ENCODE measurements at regions not wholly inside any gene's neighbourhood (a gene's known extent, or its start where the extent isn't known, plus 50 kb on each side); places are given as distances from the start of the nearest gene placed in this dataset.

GRCh38 chr3:24680214-24680967, 185.7 kb upstream of the THRB start:
- TF ChIP-seq, protein P1, sequence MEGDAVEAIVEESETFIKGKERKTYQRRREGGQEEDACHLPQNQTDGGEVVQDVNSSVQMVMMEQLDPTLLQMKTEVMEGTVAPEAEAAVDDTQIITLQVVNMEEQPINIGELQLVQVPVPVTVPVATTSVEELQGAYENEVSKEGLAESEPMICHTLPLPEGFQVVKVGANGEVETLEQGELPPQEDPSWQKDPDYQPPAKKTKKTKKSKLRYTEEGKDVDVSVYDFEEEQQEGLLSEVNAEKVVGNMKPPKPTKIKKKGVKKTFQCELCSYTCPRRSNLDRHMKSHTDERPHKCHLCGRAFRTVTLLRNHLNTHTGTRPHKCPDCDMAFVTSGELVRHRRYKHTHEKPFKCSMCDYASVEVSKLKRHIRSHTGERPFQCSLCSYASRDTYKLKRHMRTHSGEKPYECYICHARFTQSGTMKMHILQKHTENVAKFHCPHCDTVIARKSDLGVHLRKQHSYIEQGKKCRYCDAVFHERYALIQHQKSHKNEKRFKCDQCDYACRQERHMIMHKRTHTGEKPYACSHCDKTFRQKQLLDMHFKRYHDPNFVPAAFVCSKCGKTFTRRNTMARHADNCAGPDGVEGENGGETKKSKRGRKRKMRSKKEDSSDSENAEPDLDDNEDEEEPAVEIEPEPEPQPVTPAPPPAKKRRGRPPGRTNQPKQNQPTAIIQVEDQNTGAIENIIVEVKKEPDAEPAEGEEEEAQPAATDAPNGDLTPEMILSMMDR (conservative IDR thresholded peaks at IDR 0.05; ENCODE audit: low read depth) = peak; percentile 62
- H3K27ac ChIP-seq = no peak overlapping the region
- POLR2A ChIA-PET (ENCODE audit: low non-redundant PET) = no interaction called here
- no peak for DNase-seq (ENCODE audit: low spot score)
- CTCF ChIA-PET = interaction anchor here (0.6 to 0.9 kb wide), 2 partner anchors 25 to 494 kb away, joined by 3 to 4 read pairs; no protein-coding TSS in a partner anchor

- DNase-seq (ENCODE audit: low spot score) = peak; percentile 28
- H3K27ac ChIP-seq = peak overlapping the region; percentile 60
- TF ChIP-seq, protein P1 (conservative IDR thresholded peaks at IDR 0.05; ENCODE audit: low read depth) = no peak
- ChIA-PET POLR2A (ENCODE audit: low non-redundant PET) (no interaction called here), CTCF (interaction anchor here (0.6 kb wide), 2 partner anchors 677 to 1015 kb away, joined by 3 to 4 read pairs; no protein-coding TSS in a partner anchor)
These were observed 187.5 kb upstream of the THRB start for GRCh38 chr3:24682141-24682547.

- ChIA-PET CTCF (interaction anchor here (0.9 to 1.4 kb wide), 2 partner anchors 54 to 422 kb away, joined by 3 read pairs; no protein-coding TSS in a partner anchor), POLR2A (ENCODE audit: low non-redundant PET) (no interaction called here)
- TF ChIP-seq, protein P1 (conservative IDR thresholded peaks at IDR 0.05; ENCODE audit: low read depth) = no peak
- H3K27ac ChIP-seq = no peak overlapping the region
- DNase-seq (ENCODE audit: low spot score) = no peak
These were observed 188.4 kb upstream of the THRB start for GRCh38 chr3:24683090-24683489.

GRCh38 chr3:24683633-24684384, 189.2 kb upstream of the THRB start:
- ChIA-PET CTCF (interaction anchor here (0.6 to 1.4 kb wide), 7 partner anchors 12 to 761 kb away, joined by 3 to 4 read pairs (median 3); no protein-coding TSS in a partner anchor), POLR2A (ENCODE audit: low non-redundant PET) (no interaction called here)
- DNase-seq (ENCODE audit: low spot score) = peak; percentile 34
- TF ChIP-seq, protein P1 (conservative IDR thresholded peaks at IDR 0.05; ENCODE audit: low read depth) = peak; percentile 72
- H3K27ac ChIP-seq = no peak overlapping the region

GRCh38 chr3:24684506-24685023, 189.9 kb upstream of the THRB start:
- ChIA-PET POLR2A (ENCODE audit: low non-redundant PET) (no interaction called here), CTCF (interaction anchor here (0.6 to 1.4 kb wide), 5 partner anchors 11 to 762 kb away, joined by 3 to 4 read pairs (median 3); no protein-coding TSS in a partner anchor)
- DNase-seq (ENCODE audit: low spot score) = no peak

More at GRCh38 chr3:24684506-24685023, 189.9 kb upstream of the THRB start:
- H3K27ac ChIP-seq = no peak overlapping the region
- TF ChIP-seq, protein P1 (conservative IDR thresholded peaks at IDR 0.05; ENCODE audit: low read depth) = no peak

Data from RWPE1 (cell line).